GM12875 (cell line): ENCODE measurements at regions not wholly inside any gene's neighbourhood (a gene's known extent, or its start where the extent isn't known, plus 50 kb on each side); places are given as distances from the start of the nearest gene placed in this dataset.

Experiments
- H3K4me3 ChIP-seq: one replicate; pipeline ENCODE4 v1.5.1; 2011; ENCODE audit warnings: low read depth, low read length, control low read depth
- TF ChIP-seq, protein P1 (sequence below): IDR thresholded peaks from 2 replicates; pipeline ENCODE4 v1.5.1; 2011; ENCODE audit warnings: low read depth, mild to moderate bottlenecking, control low read depth, inconsistent platforms, low read length, moderate library complexity, borderline replicate concordance; ENCODE audit not compliant: insufficient read depth

DNA sequence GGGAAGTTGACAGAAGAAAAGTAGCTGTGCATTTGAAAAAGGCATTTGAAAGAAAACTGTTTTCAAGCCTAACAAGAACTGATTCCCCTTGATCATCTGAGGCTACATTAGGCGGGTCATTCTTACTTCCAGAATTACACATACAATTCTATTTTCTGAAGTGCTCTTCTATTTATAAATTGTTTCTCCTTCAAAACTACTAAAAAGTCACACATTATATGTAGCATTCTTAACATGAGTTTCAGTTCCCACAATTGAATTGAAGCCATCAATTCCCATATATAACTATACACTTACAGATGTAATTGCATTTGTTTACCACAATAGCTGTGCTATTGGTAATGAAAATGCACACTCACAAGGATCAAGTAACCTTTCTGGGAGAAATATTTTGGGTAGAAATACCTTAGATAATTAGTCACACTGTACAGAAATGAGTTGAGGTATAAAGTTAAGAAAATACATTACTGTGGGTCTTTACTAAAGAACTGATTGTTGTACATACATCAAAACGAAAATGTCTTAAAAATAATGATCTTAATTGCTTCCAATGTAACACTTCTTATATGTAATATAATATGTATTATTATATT is 1688.0 kb upstream of the AGA start:
- H3K4me3 ChIP-seq = no peak overlapping the region
- TF ChIP-seq, protein P1, sequence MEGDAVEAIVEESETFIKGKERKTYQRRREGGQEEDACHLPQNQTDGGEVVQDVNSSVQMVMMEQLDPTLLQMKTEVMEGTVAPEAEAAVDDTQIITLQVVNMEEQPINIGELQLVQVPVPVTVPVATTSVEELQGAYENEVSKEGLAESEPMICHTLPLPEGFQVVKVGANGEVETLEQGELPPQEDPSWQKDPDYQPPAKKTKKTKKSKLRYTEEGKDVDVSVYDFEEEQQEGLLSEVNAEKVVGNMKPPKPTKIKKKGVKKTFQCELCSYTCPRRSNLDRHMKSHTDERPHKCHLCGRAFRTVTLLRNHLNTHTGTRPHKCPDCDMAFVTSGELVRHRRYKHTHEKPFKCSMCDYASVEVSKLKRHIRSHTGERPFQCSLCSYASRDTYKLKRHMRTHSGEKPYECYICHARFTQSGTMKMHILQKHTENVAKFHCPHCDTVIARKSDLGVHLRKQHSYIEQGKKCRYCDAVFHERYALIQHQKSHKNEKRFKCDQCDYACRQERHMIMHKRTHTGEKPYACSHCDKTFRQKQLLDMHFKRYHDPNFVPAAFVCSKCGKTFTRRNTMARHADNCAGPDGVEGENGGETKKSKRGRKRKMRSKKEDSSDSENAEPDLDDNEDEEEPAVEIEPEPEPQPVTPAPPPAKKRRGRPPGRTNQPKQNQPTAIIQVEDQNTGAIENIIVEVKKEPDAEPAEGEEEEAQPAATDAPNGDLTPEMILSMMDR = no peak

DNA sequence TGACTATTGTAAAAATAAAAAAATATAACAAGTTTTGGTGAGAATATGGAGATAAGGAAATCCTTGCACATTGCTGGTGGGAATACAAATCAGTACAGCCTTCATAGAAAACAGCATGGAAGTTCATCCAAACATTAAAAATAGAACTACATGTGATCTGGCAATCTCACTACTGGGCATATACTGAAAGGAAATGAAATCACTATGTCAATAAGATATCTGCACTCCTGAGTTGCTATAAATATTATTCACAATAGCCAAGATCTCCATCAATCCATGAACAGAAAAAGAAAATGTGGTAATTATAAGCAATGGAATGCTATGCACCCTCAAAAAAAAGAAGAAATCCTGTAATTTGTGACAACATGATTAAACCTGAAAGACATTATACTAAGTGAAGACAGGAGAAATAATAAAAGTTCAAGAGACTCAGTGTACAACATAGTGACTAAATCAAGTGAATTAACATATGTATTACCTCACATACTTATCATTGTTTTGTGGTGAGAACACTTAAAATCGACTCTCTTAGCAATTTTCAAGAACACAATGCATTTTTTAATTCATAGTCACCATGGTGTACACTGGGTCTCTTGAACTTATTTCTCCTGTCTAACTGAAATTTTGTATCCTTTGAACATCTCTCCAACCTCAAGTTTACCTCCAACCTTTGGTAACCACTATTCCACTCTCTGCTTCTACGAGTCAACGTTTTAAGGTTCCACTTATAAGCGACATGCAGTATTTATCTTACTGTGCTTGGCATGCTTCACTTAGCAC is 1703.7 kb upstream of the AGA start:
- TF ChIP-seq, protein P1 = no peak
- no peak overlapping the region for H3K4me3 ChIP-seq

DNA sequence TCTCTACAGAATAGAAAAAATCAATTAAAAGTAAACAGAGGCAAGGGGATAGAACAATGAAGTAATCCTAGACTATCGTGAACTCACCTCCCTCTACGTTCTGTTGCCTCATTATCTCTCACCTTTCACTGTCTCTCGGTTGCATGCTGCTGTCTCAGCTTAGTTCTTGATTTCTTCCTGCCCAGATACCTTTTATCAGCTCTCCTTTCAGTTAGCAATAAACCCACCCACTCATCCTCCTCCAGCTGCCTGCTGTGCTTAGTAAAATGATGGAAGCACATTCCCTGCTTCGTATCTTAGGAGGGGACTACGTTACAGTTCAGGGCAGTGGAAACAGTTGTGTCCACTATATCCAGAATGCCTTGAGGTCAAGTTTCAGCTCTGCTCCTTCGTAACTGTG is 1709.5 kb upstream of the AGA start:
- no peak overlapping the region for H3K4me3 ChIP-seq
- TF ChIP-seq, protein P1 = no peak

DNA sequence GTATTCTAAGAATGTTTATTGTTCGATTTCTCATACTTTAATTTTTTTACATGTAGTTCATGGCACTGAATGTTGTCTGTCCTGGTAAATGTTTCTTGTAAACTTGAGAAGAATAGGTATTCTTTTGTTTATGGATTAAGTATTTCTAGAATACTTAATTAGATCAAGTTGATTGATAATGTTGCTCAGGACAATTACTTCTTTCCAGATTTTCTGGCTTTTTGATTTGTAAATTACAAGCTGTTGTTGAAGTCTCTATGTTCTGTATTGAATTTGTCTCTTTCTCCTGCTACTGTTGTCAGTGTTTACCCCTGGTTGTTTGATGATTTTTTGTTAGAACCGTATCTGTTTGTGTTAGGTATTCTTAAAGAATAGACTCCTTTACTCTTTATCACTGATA is 1720.9 kb upstream of the AGA start:
- TF ChIP-seq, protein P1 = no peak
- no peak overlapping the region for H3K4me3 ChIP-seq

DNA sequence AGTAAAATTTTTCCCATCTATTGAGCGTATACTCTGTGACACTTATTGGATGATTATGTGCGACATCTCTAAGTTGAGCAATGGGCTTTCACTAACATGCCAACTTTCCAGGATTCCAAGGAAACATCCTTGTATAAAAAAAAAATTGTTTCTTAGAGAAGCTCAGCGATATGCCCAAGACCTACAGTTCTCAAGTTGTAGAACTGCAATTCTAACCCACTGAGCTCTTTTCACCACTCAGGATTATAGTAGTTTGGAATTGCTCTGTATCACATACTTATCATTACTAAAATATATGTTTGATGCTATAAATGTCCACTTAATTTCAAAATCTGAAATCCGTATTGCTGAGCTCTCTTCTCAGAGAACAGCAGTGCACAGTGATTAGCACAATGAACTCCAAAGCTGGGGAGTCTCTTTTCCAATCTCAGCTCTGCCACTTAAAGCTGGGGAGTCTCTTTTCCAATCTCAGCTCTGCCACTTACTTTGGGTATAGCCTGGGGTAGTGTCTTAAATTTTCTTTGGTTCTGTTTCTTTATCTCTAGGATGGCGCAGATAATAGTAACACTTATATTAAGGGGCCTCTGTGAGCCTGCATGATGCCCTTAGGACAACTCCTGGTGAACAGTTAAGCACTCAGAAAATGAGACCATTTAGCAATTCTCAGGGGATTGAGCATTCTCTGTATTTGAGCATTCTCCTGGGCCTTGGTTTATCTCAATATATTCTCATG is 1722.2 kb upstream of the AGA start:
- no peak overlapping the region for H3K4me3 ChIP-seq
- TF ChIP-seq, protein P1 = no peak

DNA sequence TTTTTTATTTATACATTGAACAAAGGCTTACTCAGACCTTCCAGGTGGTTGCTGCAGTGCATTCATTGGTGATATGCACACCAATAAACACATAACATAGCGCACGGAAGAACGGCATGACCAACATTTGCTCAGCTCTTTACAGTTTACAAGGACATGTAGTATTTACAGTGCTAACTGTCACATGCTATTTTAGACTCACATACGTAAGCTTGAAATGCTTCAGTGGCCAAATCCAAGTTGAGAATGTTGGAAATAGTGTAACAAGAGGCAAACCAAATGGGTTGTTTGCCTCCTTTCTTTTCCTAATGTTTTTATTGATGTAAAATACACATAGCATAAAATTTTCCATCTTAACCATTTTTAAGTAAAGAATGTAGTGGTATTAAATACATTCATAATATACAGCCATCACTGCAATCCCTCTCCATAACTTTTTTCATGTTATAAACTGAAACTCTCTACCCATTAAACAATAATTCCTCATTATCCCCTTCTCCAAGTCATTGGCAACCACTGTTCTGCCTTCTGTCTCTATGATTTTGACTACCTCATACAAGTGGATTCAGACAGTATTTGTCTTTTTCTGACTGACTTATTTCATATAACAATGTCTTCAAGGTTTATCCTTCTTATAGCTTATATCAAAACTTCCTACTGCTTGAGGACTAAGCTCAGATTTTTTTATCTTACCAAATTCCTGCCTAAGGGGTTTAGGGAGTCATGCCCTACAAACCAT is 1722.9 kb upstream of the AGA start:
- no peak overlapping the region for H3K4me3 ChIP-seq
- TF ChIP-seq, protein P1 = no peak
